ENCODE measurements at regions not wholly inside any gene's neighbourhood (a gene's known extent, or its start where the extent isn't known, plus 50 kb on each side); places are given as distances from the start of the nearest gene placed in this dataset.

DNA sequence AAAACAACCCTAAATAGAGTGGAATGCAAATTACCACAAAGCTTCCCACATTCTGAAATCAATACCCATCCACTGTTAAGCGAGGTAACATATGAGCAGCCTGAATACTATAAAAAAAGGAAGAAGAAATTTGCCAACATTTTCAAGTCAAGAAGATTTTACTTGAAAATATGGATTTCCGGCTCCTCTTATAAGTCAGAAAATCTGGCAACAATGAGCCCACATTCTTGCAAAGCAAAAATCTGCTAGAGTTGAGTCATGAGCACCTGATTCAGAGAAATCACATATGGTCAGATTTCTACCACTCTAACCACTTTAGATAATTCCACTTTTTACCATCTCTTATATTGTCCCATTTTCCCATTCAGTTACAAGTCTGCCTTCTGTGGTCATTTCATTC, 395.7 kb downstream of the DTHD1 start:
- Mint-ChIP-seq H3K4me3 (no peak overlapping the region), H3K36me3 (ENCODE audit: low read depth) (no peaks in the 10 kb centered on the region), H3K27me3 (peaks cover 3% of the 10 kb centered on the region), H3K4me1 (ENCODE audit: low read depth) (no peaks in the 10 kb centered on the region), H3K9me3 (peaks cover 5% of the 10 kb centered on the region), H3K27ac (no peak overlapping the region)
- no peak for DNase-seq

DNA sequence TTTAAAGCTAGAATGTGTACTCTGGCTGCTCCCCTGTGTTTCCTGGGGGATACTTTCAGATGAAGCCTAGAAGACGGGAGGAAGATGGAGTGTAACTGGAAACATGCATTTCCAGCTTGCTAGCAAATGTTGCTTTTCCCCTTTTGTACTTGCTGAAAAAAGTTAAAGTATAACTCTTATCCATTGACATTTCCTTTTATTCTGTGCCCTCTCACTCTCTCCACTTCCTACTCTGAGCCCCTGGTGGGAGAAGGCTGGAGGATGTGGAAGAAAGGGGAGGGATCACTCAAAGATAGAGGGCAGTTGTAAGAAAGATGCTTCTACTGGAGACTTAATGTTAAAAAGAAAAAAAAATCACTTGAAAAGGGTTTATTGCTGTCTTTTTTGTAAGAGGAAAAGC, 396.5 kb downstream of the DTHD1 start:
- Mint-ChIP-seq H3K4me3 (no peak overlapping the region), H3K4me1 (ENCODE audit: low read depth) (no peaks in the 10 kb centered on the region), H3K36me3 (ENCODE audit: low read depth) (no peaks in the 10 kb centered on the region), H3K27ac (no peak overlapping the region), H3K27me3 (peaks cover 3% of the 10 kb centered on the region), H3K9me3 (peaks cover 5% of the 10 kb centered on the region)
- DNase-seq = no peak

DNA sequence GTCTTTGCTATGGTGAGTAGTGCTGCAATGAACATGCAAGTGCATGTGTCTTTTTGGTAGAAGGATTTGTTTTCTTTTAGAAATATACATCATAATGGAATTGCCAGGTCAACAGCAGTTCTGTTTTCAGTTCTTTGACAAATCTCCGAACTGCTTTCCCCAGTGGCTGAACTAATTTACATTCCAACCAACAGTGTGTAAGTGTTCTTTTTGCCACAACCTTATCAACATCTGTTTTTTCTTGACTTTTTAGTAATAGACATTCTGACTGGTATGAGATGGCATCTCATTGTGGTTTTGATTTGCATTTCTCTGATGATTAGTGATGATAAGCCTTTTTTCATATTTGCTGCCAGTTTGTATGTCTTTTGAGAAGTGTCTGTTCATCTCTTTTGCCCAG, 406.3 kb downstream of the DTHD1 start:
- no peak for DNase-seq
- H3K4me3 Mint-ChIP-seq = no peak overlapping the region
- H3K36me3 Mint-ChIP-seq (ENCODE audit: low read depth) = no peaks in the 10 kb centered on the region
- H3K4me1 Mint-ChIP-seq (ENCODE audit: low read depth) = no peaks in the 10 kb centered on the region
- no peak overlapping the region for H3K27ac Mint-ChIP-seq
- no peaks in the 10 kb centered on the region for H3K27me3 Mint-ChIP-seq
- peaks cover 17% of the 10 kb centered on the region for H3K9me3 Mint-ChIP-seq

DNA sequence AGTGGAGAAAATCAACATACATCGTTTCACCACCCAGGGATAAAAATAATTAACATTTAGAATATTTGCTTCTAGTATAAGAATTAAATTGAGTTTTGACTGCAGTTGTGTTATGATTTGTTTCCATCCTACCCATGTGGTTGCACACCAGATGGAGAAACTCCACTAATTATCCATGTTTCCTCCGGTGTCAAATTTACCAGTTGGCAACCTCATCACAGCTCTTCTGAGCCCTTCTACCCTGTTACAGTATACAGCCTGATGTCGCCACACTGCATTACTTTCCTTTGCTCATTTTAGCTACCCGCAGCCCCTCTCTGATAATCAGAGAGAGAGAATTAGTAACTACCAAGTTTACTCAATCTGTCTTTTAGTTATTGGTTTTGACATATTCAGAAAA, 411.2 kb downstream of the DTHD1 start:
- no peaks in the 10 kb centered on the region for H3K36me3 Mint-ChIP-seq (ENCODE audit: low read depth)
- no peak for DNase-seq
- H3K4me1 Mint-ChIP-seq (ENCODE audit: low read depth) = no peaks in the 10 kb centered on the region
- H3K27me3 Mint-ChIP-seq = no peaks in the 10 kb centered on the region
- no peak overlapping the region for H3K4me3 Mint-ChIP-seq
- peaks cover 13% of the 10 kb centered on the region for H3K9me3 Mint-ChIP-seq
- no peak overlapping the region for H3K27ac Mint-ChIP-seq

DNA sequence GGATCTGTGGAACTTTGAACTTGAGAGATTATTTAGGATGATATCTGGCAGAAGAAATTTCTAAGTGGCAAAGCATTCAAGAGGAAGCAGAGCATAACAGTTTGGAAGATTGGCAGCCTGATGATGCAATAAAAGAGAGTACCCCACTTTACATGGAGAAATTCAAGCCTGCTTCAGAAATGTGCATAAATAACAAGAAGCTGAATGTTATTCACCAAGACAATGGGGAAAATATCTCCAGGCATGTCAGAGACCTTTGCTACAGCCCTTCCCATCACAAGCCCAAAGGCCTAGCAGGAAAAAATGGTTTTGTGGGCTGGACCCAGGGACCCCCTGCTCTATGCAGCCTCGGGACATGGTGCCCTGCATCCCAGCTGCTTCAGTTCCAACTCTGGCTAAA, 420.8 kb downstream of the DTHD1 start:
- H3K36me3 Mint-ChIP-seq (ENCODE audit: low read depth) = no peaks in the 10 kb centered on the region
- DNase-seq = no peak
- H3K27me3 Mint-ChIP-seq = no peaks in the 10 kb centered on the region
- H3K9me3 Mint-ChIP-seq = peaks cover 3% of the 10 kb centered on the region
- H3K27ac Mint-ChIP-seq = no peak overlapping the region
- H3K4me3 Mint-ChIP-seq = no peak overlapping the region
- H3K4me1 Mint-ChIP-seq (ENCODE audit: low read depth) = no peaks in the 10 kb centered on the region

DNA sequence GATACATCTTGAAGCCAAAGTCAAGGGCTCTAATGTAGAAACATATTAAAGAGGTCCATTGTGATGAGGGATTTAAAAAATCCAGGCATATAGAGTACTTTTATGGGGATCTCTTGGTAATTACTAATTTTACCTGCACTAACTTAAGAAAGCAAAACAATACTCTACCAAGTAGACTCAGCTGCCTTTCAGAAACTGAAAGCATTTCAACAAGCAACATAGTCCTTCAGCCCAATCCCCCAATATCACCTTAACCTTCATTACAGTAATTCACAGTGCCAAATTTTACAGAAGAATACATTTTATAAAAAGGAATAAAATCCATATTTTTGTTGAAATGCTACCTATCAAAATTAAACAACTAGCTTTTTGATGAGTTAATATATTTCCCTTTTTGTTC, 422.9 kb downstream of the DTHD1 start:
- H3K9me3 Mint-ChIP-seq = peaks cover 3% of the 10 kb centered on the region
- DNase-seq = no peak
- H3K4me1 Mint-ChIP-seq (ENCODE audit: low read depth) = no peaks in the 10 kb centered on the region
- H3K27me3 Mint-ChIP-seq = no peaks in the 10 kb centered on the region
- no peak overlapping the region for H3K4me3 Mint-ChIP-seq
- H3K36me3 Mint-ChIP-seq (ENCODE audit: low read depth) = no peaks in the 10 kb centered on the region
- H3K27ac Mint-ChIP-seq = no peak overlapping the region

DNA sequence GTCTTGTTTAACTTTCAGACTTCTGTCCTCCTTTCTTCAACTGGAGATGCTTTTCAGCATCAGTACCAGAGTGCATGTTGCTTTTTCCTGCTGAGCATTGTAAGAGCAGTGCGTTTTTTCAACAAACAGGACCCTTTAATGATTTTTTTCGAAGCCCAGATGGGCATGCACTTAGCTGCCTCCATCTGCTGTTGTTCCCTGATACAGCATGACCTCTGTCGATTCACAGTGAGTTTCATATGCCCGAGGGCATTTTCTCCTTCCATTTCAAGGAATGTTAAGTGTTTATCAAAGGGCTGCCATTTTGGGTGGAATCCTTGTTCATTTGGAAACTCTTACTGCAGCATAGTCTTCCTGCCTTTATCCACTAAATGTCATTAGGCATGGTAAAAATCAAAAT, 428.6 kb downstream of the DTHD1 start:
- Mint-ChIP-seq H3K36me3 (ENCODE audit: low read depth) (no peaks in the 10 kb centered on the region), H3K9me3 (no peaks in the 10 kb centered on the region), H3K4me3 (no peak overlapping the region), H3K27me3 (no peaks in the 10 kb centered on the region), H3K4me1 (ENCODE audit: low read depth) (no peaks in the 10 kb centered on the region), H3K27ac (no peak overlapping the region)
- DNase-seq = no peak

DNA sequence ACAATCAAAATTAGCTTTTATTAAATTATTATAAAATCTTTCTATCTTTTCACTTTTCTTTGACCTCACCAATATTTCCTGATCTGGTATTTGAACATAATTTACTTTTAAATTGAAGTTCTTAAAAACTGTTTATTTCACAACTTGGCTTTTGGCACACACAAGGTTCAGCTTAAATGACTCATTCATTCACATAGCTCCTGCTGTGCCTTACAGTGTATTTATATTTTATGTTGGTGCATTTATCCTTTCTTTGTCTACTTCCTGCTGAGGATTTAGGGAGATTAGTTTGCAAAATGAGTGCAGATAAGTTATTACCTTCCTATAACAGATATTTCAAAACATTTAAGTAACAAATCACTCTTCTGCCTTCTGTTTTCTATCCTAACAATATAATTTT, 430.6 kb downstream of the DTHD1 start:
- Mint-ChIP-seq H3K9me3 (no peaks in the 10 kb centered on the region), H3K36me3 (ENCODE audit: low read depth) (no peaks in the 10 kb centered on the region), H3K27ac (no peak overlapping the region), H3K4me1 (ENCODE audit: low read depth) (no peaks in the 10 kb centered on the region), H3K27me3 (no peaks in the 10 kb centered on the region), H3K4me3 (no peak overlapping the region)
- no peak for DNase-seq

DNA sequence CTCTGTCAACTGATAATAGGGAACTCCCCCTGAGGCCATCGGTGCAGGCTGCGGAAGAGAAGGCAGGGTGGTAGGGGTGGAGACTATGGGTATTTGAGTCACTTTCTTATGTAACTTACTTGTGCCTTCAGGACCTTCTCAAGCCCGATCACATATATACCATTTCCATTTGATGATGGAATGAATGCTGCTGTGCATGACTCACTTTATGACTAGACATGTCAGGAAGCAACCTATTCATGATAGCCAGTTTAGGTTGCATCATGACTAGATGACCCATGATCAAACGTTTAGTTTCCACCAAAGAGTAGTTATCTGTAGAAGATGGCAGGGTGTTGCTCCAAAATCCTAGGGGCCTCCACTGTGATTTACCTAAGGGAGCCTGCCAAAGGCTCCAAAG, 435.5 kb downstream of the DTHD1 start:
- no peaks in the 10 kb centered on the region for H3K36me3 Mint-ChIP-seq (ENCODE audit: low read depth)
- DNase-seq = no peak
- no peak overlapping the region for H3K4me3 Mint-ChIP-seq
- no peaks in the 10 kb centered on the region for H3K27me3 Mint-ChIP-seq
- H3K9me3 Mint-ChIP-seq = no peaks in the 10 kb centered on the region
- H3K4me1 Mint-ChIP-seq (ENCODE audit: low read depth) = no peaks in the 10 kb centered on the region
- H3K27ac Mint-ChIP-seq = no peak overlapping the region

DNA sequence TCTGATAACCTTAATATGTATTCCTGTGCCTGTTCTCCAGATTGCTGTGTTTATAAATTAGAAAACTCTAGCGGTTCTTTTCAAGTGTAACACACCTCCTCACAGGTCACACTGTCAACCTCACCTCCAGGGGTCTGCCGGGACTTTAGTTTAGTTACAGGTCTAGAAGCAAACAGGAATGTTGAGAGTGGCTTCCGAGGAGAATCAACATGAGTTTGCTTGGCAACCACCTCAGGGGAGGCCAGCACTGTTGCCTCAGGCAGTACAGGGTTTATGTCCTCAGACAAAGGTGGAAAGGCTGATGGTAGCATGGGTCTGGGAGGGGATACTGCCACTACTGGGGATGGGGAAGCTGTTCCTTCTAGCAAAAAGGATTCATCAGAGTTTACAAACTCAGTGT, 438.0 kb downstream of the DTHD1 start:
- Mint-ChIP-seq H3K27ac (no peak overlapping the region), H3K9me3 (no peaks in the 10 kb centered on the region), H3K27me3 (no peaks in the 10 kb centered on the region), H3K4me3 (no peak overlapping the region), H3K4me1 (ENCODE audit: low read depth) (no peaks in the 10 kb centered on the region), H3K36me3 (ENCODE audit: low read depth) (no peaks in the 10 kb centered on the region)
- DNase-seq = no peak

DNA sequence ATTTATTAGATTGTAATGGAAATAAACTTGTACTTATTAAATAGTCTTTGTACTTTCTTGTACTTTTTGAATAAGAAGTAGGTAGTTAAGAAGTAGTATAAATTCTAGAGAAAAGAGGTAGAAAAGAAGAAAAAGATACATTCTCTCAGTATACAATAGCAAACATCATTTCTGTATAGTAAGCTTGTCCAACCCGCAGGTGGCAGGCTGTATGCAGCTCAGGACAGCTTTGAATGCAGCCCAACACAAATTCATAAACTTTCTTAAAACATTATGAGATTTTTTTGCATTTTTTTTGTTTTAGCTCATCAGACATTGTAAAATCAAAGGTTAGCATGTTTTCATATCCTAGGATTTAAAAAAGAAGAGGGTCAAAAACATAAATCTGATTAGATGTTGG, 441.6 kb downstream of the DTHD1 start:
- H3K27ac Mint-ChIP-seq = no peak overlapping the region
- H3K4me1 Mint-ChIP-seq (ENCODE audit: low read depth) = no peaks in the 10 kb centered on the region
- no peak for DNase-seq
- H3K27me3 Mint-ChIP-seq = no peaks in the 10 kb centered on the region
- no peak overlapping the region for H3K4me3 Mint-ChIP-seq
- H3K36me3 Mint-ChIP-seq (ENCODE audit: low read depth) = no peaks in the 10 kb centered on the region
- no peaks in the 10 kb centered on the region for H3K9me3 Mint-ChIP-seq

DNA sequence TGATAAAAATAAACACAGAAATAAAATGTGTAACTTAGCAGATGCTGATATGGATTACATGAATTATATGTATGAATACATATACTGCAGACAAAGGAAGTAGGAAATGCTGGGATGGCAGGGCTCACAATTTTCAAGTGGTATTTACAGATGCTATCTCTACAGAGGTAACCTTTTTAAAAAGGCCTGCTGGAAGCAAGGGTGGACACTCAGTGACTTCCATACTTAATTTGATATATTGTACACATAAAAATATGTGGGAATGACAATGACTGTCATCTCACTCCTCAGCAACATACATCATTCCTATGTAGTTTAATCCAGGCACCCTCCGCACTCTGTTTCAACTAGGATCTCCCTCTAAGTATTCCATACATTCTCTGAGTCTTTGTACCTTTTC, 452.9 kb downstream of the DTHD1 start:
- H3K9me3 Mint-ChIP-seq = no peaks in the 10 kb centered on the region
- H3K36me3 Mint-ChIP-seq (ENCODE audit: low read depth) = no peaks in the 10 kb centered on the region
- H3K4me3 Mint-ChIP-seq = no peak overlapping the region

DNA sequence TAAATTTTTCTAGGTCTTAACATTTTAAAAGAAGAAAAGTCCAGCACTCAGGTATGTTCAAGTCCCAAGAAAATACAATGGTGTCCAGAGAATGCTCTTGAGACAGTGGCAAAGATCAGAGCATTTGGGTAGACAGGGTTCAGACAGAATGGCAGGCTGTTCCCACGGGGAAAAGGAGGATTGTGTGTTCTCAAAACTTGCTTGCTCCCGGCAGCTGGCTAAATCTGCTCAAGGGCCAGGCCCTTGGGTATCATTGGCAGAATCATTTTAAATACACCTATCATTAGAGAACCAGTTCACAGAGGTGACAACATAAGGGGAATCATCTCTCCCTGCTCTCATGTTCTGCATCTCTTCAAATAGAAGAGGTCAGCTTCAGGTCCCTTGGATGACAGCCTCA, 456.3 kb downstream of the DTHD1 start:
- Mint-ChIP-seq H3K27me3 (no peaks in the 10 kb centered on the region), H3K27ac (no peak overlapping the region), H3K9me3 (no peaks in the 10 kb centered on the region), H3K36me3 (ENCODE audit: low read depth) (no peaks in the 10 kb centered on the region), H3K4me1 (ENCODE audit: low read depth) (no peaks in the 10 kb centered on the region), H3K4me3 (no peak overlapping the region)
- no peak for DNase-seq

More for the DNA sequence above, 452.9 kb downstream of the DTHD1 start:
- Mint-ChIP-seq H3K27me3 (no peaks in the 10 kb centered on the region), H3K27ac (no peak overlapping the region), H3K4me1 (ENCODE audit: low read depth) (no peaks in the 10 kb centered on the region)
- no peak for DNase-seq

DNA sequence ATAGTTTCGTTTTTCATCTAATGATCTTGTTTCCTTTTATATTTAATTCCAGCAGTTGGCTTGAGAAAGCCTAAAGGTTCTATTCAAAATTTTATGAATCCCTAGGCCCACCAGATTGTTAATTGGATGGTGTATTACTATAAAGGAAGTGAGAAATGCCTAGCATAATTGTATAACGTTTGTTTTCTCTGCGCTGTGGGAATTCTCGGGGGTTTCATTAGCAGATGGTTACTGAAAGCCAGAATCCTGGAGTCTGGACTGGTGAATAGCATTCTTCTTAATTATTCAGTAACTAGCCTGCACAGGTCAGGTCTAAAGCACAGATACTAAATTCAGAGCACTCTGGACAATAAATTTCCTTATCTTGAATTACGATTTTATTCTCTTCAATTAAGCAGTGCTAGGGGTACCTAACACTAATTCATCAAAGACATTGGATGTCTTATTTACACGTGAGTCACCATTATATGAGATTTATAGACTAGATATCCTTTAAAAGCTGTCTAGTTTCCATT, 459.4 kb downstream of the DTHD1 start:
- Mint-ChIP-seq H3K4me1 (ENCODE audit: low read depth) (no peaks in the 10 kb centered on the region), H3K9me3 (no peaks in the 10 kb centered on the region), H3K27ac (no peak overlapping the region), H3K4me3 (no peak overlapping the region), H3K36me3 (ENCODE audit: low read depth) (no peaks in the 10 kb centered on the region), H3K27me3 (peaks cover 3% of the 10 kb centered on the region)
- no peak for DNase-seq

DNA sequence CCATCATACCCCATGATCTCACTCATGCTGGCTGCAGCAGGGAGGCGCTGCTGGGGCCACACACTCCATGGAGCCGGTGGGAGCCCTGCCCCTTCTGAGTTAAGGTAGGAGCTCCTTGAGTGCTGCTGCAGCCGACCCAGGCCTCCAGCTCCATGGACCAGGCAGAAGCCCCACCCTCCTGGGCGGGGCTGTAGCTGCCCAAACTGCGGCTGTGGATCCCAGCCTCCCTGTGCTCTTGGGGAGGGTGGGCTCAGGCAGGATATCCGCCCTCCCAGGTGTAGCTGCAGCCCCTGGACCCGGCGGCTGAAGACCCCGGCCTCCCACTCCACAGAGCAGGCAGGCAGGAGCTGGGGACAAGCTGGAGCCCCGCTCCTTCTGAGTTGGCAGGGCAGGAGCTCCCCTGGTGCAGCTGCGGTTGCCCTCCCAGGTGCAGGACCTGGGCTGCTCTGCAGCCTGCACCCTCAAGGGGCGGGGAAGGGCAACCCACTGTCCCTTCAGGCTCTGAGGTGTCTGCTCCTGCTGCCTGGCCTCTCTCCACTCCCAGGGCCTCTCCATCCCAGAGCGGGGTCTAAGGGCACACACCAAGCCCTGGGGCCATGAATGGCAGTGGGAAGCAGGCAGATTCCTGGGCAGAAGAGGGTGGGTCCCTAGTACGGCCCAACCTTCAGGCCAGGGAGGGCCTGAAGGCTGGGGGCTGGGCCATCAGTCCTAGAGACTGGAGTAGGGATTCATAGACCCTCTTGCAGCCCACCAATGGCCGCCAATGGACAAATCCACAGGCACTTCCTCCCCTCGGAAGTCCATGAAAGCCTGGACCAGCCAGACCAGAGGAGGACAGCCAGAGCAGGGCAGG, 466.1 kb downstream of the DTHD1 start:
- H3K36me3 Mint-ChIP-seq (ENCODE audit: low read depth) = no peaks in the 10 kb centered on the region
- no peak overlapping the region for H3K27ac Mint-ChIP-seq
- H3K4me3 Mint-ChIP-seq = no peak overlapping the region
- DNase-seq = no peak
- no peaks in the 10 kb centered on the region for H3K9me3 Mint-ChIP-seq
- H3K27me3 Mint-ChIP-seq = peaks cover 3% of the 10 kb centered on the region
- H3K4me1 Mint-ChIP-seq (ENCODE audit: low read depth) = no peaks in the 10 kb centered on the region

DNA sequence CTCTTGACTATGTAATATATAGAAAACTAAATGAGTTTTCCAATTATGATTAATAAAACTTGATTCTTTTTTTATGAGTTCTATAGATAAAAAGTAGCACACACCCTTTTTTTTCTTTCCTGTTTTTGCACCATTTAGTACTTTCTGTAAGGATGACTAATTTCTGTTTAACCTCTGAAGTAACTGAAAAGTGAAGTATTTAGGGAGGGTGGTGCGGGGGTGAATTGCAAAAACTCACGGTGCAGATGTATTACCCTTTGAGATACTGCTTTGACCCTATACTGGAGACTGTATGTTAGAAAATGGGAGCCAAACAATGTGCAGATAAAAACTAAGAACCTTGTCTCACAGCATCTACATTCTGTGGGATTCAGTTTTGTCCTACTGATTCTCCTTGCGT, 471.6 kb downstream of the DTHD1 start:
- Mint-ChIP-seq H3K9me3 (no peaks in the 10 kb centered on the region), H3K4me1 (ENCODE audit: low read depth) (no peaks in the 10 kb centered on the region), H3K36me3 (ENCODE audit: low read depth) (no peaks in the 10 kb centered on the region), H3K27ac (no peak overlapping the region), H3K27me3 (no peaks in the 10 kb centered on the region), H3K4me3 (no peak overlapping the region)
- DNase-seq = no peak

All from activated T-cell treated with anti-CD3 and anti-CD28 coated beads, Interleukin-2, amount 50 U/mL, for 24 hours (primary cell).